ENCODE measurements at regions not wholly inside any gene's neighbourhood (a gene's known extent, or its start where the extent isn't known, plus 50 kb on each side); places are given as distances from the start of the nearest gene placed in this dataset.
"Not testable (repeated sequence)": the region's sequence is repeated elsewhere in the genome, so short reads cannot be mapped to it uniquely, and the experiment has no call there.

DNA sequence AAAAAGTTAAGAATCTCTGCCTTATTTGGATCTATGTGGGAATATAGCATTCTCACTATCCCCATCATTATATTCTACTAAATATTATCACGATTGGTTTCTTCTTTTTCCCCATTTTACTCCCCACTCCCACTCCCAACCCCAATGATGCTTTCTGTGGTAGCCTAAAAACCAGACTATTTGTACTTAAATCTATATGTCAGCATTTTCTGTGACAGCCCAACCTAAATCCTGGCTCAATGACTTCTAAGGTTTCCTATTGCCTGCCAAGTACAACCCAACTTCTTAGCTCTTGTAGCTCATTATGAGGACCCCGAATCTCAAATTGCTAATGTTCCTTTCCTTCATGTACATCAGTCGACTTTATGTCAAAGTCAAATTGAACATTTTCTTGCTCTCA lies 598.6 kb downstream of the XPNPEP1 start:
- Mint-ChIP-seq H3K9me3 (ENCODE audit: unreplicated experiment) (peaks cover 36% of the 10 kb centered on the region), H3K36me3 (ENCODE audit: insufficient read depth, unreplicated experiment) (peaks cover 6% of the 10 kb centered on the region), H3K4me1 (ENCODE audit: low read depth, unreplicated experiment) (no peaks in the 10 kb centered on the region), H3K27ac (ENCODE audit: unreplicated experiment) (no peak overlapping the region), H3K4me3 (ENCODE audit: unreplicated experiment) (no peak overlapping the region), H3K27me3 (ENCODE audit: insufficient read depth, unreplicated experiment) (no peaks in the 10 kb centered on the region)
- Histone ChIP-seq H3K9me3 (0 out of 2 replicates have a peak, but pooled peaks cover 3% of the 10 kb centered on the region), H3K4me3 (ENCODE audit: low read depth, low read length) (no peak overlapping the region), H3K4me1 (no peaks in the 10 kb centered on the region), H3K27me3 (replicated peaks; ENCODE audit: control insufficient read depth, insufficient read depth, low read length) (no peaks in the 10 kb centered on the region), H3K36me3 (ENCODE audit: control insufficient read depth, insufficient read depth, low read length) (no peaks in the 10 kb centered on the region)
- TF ChIP-seq, protein P1, sequence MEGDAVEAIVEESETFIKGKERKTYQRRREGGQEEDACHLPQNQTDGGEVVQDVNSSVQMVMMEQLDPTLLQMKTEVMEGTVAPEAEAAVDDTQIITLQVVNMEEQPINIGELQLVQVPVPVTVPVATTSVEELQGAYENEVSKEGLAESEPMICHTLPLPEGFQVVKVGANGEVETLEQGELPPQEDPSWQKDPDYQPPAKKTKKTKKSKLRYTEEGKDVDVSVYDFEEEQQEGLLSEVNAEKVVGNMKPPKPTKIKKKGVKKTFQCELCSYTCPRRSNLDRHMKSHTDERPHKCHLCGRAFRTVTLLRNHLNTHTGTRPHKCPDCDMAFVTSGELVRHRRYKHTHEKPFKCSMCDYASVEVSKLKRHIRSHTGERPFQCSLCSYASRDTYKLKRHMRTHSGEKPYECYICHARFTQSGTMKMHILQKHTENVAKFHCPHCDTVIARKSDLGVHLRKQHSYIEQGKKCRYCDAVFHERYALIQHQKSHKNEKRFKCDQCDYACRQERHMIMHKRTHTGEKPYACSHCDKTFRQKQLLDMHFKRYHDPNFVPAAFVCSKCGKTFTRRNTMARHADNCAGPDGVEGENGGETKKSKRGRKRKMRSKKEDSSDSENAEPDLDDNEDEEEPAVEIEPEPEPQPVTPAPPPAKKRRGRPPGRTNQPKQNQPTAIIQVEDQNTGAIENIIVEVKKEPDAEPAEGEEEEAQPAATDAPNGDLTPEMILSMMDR (IDR thresholded peaks at IDR 0.05; ENCODE audit: insufficient read depth in 1 of 2, low read depth in 1 of 2, low read length in 1 of 2, severe bottlenecking in 1 of 2, unreplicated experiment in 1 of 2), result no peak
- intact Hi-C loops (cut with micrococcal nuclease; ENCODE audit: unreplicated experiment), result no loop called here
- BruUV-seq (replicated peaks), result no TSS peak
- ChIA-PET POLR2A (no interaction called here), CTCF (no interaction called here)
- DNase-seq, result no peak

DNA sequence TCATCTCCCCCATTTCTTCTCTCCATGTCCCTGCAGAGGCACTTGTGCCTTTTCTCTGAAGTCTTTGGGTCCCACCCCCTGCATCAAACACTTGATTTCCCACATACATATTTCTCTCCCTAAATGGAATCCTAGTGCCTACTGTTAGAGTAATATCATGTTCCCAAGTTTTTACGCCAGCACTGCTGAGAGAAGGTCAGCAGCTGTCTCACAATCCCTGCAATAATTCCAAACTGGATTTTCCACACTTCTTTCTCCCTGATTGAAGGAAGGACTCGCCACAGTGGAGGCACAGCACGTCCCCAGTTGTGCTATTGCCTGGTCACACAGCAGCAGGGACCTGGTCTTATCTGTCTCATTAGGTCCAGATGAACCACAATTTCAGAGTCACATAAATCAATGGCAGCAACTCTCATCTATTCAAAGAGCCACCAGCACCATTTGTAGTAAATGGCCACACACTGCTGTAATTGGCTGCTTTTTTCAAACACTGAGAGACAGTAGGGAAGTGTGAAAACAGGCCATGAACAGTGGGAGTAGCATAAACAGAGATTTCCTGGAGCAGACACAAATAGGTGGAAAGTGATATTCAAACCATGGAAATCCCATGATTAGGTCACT lies 605.5 kb downstream of the XPNPEP1 start:
- H3K36me3 Mint-ChIP-seq (ENCODE audit: insufficient read depth, unreplicated experiment), result peaks cover 6% of the 10 kb centered on the region
- Histone ChIP-seq H3K4me1 (no peaks in the 10 kb centered on the region), H3K9me3 (0 out of 2 replicates have a peak, but pooled peaks cover 3% of the 10 kb centered on the region), H3K27me3 (replicated peaks; ENCODE audit: control insufficient read depth, insufficient read depth, low read length) (no peaks in the 10 kb centered on the region), H3K4me3 (ENCODE audit: low read depth, low read length) (no peak overlapping the region), H3K36me3 (ENCODE audit: control insufficient read depth, insufficient read depth, low read length) (no peaks in the 10 kb centered on the region)
- DNase-seq, result no peak
- peak overlapping the region; percentile 1 for H3K27ac Mint-ChIP-seq (ENCODE audit: unreplicated experiment)
- H3K27me3 Mint-ChIP-seq (ENCODE audit: insufficient read depth, unreplicated experiment), result no peaks in the 10 kb centered on the region
- CTCF ChIA-PET, result no interaction called here
- POLR2A ChIA-PET, result no interaction called here
- intact Hi-C loops (cut with micrococcal nuclease; ENCODE audit: unreplicated experiment), result no loop called here
- no peaks in the 10 kb centered on the region for H3K4me1 Mint-ChIP-seq (ENCODE audit: low read depth, unreplicated experiment)
- peaks cover 20% of the 10 kb centered on the region for H3K9me3 Mint-ChIP-seq (ENCODE audit: unreplicated experiment)
- BruUV-seq (replicated peaks), result no TSS peak
- no peak overlapping the region for H3K4me3 Mint-ChIP-seq (ENCODE audit: unreplicated experiment)
- TF ChIP-seq, protein P1 (IDR thresholded peaks at IDR 0.05; ENCODE audit: insufficient read depth in 1 of 2, low read depth in 1 of 2, low read length in 1 of 2, severe bottlenecking in 1 of 2, unreplicated experiment in 1 of 2), result no peak

DNA sequence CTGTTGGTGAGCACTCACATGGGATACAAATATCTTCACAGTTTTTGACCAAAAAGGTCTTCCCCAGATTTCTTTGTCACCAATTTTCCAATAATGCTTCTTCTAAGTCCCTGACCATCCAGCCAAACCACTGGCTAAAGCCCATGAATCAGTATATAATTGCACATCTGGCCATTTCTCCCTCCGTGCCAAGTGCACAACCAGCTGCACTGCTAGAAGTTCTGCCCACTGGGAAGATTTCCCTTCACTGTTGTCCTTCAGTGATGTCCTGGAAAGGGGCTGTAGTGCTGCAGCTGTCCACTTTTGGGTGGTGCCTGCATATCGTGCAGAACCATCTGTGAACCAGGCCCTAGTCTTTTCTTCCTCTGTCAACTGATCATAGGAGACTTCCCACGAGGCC lies 609.3 kb downstream of the XPNPEP1 start:
- BruUV-seq (replicated peaks); H3K4me1 ChIP-seq; H3K4me1 Mint-ChIP-seq (ENCODE audit: low read depth, unreplicated experiment); DNase-seq; CTCF ChIA-PET; H3K27ac Mint-ChIP-seq (ENCODE audit: unreplicated experiment); H3K27me3 ChIP-seq (replicated peaks; ENCODE audit: control insufficient read depth, insufficient read depth, low read length); POLR2A ChIA-PET; H3K4me3 ChIP-seq (ENCODE audit: low read depth, low read length); H3K4me3 Mint-ChIP-seq (ENCODE audit: unreplicated experiment); H3K9me3 ChIP-seq; H3K36me3 Mint-ChIP-seq (ENCODE audit: insufficient read depth, unreplicated experiment); H3K36me3 ChIP-seq (ENCODE audit: control insufficient read depth, insufficient read depth, low read length); intact Hi-C loops (cut with micrococcal nuclease; ENCODE audit: unreplicated experiment); H3K9me3 Mint-ChIP-seq (ENCODE audit: unreplicated experiment); H3K27me3 Mint-ChIP-seq (ENCODE audit: insufficient read depth, unreplicated experiment): not testable (repeated sequence)

DNA sequence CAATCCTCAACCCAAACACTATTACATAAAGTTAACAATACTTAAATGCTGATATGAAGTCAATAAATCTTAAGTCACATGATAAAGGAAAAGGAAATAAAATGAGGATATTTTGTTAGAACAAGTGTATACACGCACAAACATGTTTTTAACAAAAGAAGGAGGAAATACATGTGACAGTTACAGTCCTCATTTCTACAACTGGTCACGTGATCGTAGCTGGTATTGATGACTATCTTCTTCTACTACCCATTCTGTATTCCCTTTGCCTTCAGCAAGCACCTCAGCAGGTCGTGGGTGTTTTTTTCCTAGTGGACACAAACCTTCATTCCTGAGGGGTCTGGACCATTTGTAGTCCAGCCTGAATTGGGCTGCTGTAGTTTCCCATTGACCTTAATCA lies 610.8 kb downstream of the XPNPEP1 start:
- intact Hi-C loops (cut with micrococcal nuclease; ENCODE audit: unreplicated experiment); POLR2A ChIA-PET; BruUV-seq (replicated peaks); H3K27me3 Mint-ChIP-seq (ENCODE audit: insufficient read depth, unreplicated experiment); H3K9me3 Mint-ChIP-seq (ENCODE audit: unreplicated experiment); H3K27ac Mint-ChIP-seq (ENCODE audit: unreplicated experiment); H3K4me3 ChIP-seq (ENCODE audit: low read depth, low read length); DNase-seq; CTCF ChIA-PET; H3K9me3 ChIP-seq; H3K36me3 ChIP-seq (ENCODE audit: control insufficient read depth, insufficient read depth, low read length); H3K4me3 Mint-ChIP-seq (ENCODE audit: unreplicated experiment); H3K27me3 ChIP-seq (replicated peaks; ENCODE audit: control insufficient read depth, insufficient read depth, low read length); H3K36me3 Mint-ChIP-seq (ENCODE audit: insufficient read depth, unreplicated experiment): not testable (repeated sequence)
- peaks cover 11% of the 10 kb centered on the region for H3K4me1 ChIP-seq
- H3K4me1 Mint-ChIP-seq (ENCODE audit: low read depth, unreplicated experiment), result peaks cover 11% of the 10 kb centered on the region
